OCI-LY1 (cell line): ENCODE measurements at regions not wholly inside any gene's neighbourhood (a gene's known extent, or its start where the extent isn't known, plus 50 kb on each side); places are given as distances from the start of the nearest gene placed in this dataset.

Experiments used
- H2AFZ ChIP-seq: fragments of 200-600 bp; sonication (generic), shearing (Covaris generic); 2 replicates; pipeline ENCODE4 v1.6.0; 2014; ENCODE audit warnings: antibody characterized with exemption, mild to moderate bottlenecking, low read length
- H3F3A ChIP-seq: fragments of 200-600 bp; sonication (generic), shearing (Covaris generic); 2 replicates; pipeline ENCODE4 v1.6.0; 2014; ENCODE audit warnings: mild to moderate bottlenecking, antibody characterized with exemption, low read length, moderate library complexity; ENCODE audit not compliant: insufficient read depth
- H3K27ac ChIP-seq: fragments of 200-600 bp; sonication (generic); 2 replicates; pipeline ENCODE4 v1.5.1; 2014; ENCODE audit warnings: low read length, mixed run types, mild to moderate bottlenecking, low read depth; ENCODE audit not compliant: poor library complexity, severe bottlenecking
- H3K27me3 ChIP-seq: fragments of 200-600 bp; sonication (generic); 2 replicates; pipeline ENCODE4 v1.6.0; 2014; ENCODE audit warnings: antibody characterized with exemption, mild to moderate bottlenecking, low read length, moderate library complexity; ENCODE audit not compliant: insufficient read depth
- H3K36me3 ChIP-seq: fragments of 200-600 bp; sonication (generic); 2 replicates; pipeline ENCODE4 v1.6.1; 2014; ENCODE audit warnings: mild to moderate bottlenecking, antibody characterized with exemption, low read length, moderate library complexity, mixed read lengths; ENCODE audit not compliant: insufficient read depth
- H3K4me1 ChIP-seq: fragments of 200-600 bp; sonication (generic); 2 replicates; pipeline ENCODE4 v1.5.1; 2014; ENCODE audit warnings: mild to moderate bottlenecking, low read length, moderate library complexity; ENCODE audit not compliant: insufficient read depth, severe bottlenecking
- H3K4me2 ChIP-seq: fragments of 200-600 bp; sonication (generic), shearing (Covaris generic); 2 replicates; pipeline ENCODE4 v1.6.1; 2014; ENCODE audit warnings: low read length
- H3K4me3 ChIP-seq: fragments of 200-600 bp; sonication (generic); 2 replicates; pipeline ENCODE4 v1.5.1; 2014; ENCODE audit warnings: low read length, low read depth, mild to moderate bottlenecking, mixed read lengths; ENCODE audit not compliant: poor library complexity, severe bottlenecking
- H3K79me2 ChIP-seq: fragments of 200-600 bp; shearing (Covaris generic); 2 replicates; pipeline ENCODE4 v1.6.1; 2016; ENCODE audit warnings: mixed run types, low read length, mixed read lengths; ENCODE audit not compliant: insufficient read depth
- H3K9ac ChIP-seq: fragments of 200-600 bp; sonication (generic), shearing (Covaris generic); 2 replicates; pipeline ENCODE4 v1.6.1; 2014; ENCODE audit warnings: mild to moderate bottlenecking, low read length, mixed read lengths
- H3K9me2 ChIP-seq: fragments of 200-600 bp; sonication (generic), shearing (Covaris generic); 2 replicates; pipeline ENCODE4 v1.6.1; 2014; ENCODE audit warnings: low read depth, mild to moderate bottlenecking, low read length, mixed read lengths
- H3K9me3 ChIP-seq: fragments of 200-600 bp; shearing (Covaris generic); 2 replicates; pipeline ENCODE4 v1.6.1; 2014; ENCODE audit warnings: low read length, mixed read lengths
- H4K20me1 ChIP-seq: fragments of 200-600 bp; sonication (generic), shearing (Covaris generic); 2 replicates; pipeline ENCODE4 v1.6.0; 2016; ENCODE audit warnings: mild to moderate bottlenecking, low read length; ENCODE audit not compliant: insufficient read depth
- EZH2 ChIP-seq: fragments of 200-600 bp; sonication (generic), shearing (Covaris generic); IDR thresholded peaks from 2 replicates; pipeline ENCODE4 v1.8.0; 2017; ENCODE audit warnings: borderline replicate concordance, mixed run types, mild to moderate bottlenecking, antibody characterized with exemption, low read length, moderate library complexity, mixed read lengths
- TF ChIP-seq, protein P1 (sequence below): fragments of 200-600 bp; sonication (generic), shearing (Covaris generic); IDR thresholded peaks from 2 replicates; pipeline ENCODE4 v1.5.1; 2017; ENCODE audit warnings: mild to moderate bottlenecking, antibody characterized with exemption, low read length, moderate library complexity, mixed read lengths

DNA sequence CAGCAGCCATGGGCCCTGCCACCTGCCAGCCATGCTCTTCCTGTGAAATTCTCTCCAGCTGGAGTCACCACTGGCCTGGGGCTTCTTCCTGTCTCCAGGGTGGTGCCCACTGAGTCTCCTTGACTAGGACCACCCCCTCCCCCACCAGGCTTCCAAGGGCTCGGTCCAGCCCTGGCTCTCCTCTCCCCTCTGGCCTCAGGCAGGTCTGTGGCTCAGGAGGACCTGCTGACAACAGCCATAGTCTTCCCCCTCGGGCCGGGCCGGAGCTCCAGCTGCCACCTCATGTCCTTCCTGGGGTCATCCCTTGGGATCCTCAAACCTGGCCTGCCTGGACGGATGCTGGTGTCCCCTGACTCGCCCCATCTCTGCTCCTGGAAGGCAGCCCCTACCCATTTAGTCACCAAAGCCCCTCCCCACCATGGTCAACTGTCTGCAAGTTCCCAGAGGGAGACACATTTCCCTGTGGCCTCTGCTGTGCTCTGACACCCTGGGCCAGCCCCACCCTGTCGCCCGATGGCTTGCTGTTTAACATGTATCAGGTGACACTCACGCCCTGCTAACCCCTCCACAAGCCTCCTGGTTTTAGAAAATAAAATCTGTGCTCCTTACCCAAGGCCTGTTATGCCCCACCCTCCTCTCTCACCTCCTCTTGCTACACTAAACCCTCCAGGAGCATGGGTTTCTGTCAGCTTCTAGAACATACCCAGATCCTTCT is 186.2 kb downstream of the RBFOX3 start:
- Histone ChIP-seq H3K9me3 (no peaks in the 10 kb centered on the region), H3K4me2 (no peak overlapping the region), H3K79me2 (no peaks in the 10 kb centered on the region), H3K36me3 (no peaks in the 10 kb centered on the region), H3K9me2 (no peaks in the 10 kb centered on the region), H3F3A (no peaks in the 10 kb centered on the region), H3K9ac (no peak overlapping the region), H3K27ac (no peak overlapping the region), H4K20me1 (no peaks in the 10 kb centered on the region), H3K27me3 (0 out of 2 replicates have a peak, but pooled peaks cover 3% of the 10 kb centered on the region), H3K4me1 (no peaks in the 10 kb centered on the region), H3K4me3 (no peak overlapping the region), H2AFZ (no peak overlapping the region)
- TF ChIP-seq, protein P1, sequence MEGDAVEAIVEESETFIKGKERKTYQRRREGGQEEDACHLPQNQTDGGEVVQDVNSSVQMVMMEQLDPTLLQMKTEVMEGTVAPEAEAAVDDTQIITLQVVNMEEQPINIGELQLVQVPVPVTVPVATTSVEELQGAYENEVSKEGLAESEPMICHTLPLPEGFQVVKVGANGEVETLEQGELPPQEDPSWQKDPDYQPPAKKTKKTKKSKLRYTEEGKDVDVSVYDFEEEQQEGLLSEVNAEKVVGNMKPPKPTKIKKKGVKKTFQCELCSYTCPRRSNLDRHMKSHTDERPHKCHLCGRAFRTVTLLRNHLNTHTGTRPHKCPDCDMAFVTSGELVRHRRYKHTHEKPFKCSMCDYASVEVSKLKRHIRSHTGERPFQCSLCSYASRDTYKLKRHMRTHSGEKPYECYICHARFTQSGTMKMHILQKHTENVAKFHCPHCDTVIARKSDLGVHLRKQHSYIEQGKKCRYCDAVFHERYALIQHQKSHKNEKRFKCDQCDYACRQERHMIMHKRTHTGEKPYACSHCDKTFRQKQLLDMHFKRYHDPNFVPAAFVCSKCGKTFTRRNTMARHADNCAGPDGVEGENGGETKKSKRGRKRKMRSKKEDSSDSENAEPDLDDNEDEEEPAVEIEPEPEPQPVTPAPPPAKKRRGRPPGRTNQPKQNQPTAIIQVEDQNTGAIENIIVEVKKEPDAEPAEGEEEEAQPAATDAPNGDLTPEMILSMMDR = no peak
- no peak for TF ChIP-seq EZH2

DNA sequence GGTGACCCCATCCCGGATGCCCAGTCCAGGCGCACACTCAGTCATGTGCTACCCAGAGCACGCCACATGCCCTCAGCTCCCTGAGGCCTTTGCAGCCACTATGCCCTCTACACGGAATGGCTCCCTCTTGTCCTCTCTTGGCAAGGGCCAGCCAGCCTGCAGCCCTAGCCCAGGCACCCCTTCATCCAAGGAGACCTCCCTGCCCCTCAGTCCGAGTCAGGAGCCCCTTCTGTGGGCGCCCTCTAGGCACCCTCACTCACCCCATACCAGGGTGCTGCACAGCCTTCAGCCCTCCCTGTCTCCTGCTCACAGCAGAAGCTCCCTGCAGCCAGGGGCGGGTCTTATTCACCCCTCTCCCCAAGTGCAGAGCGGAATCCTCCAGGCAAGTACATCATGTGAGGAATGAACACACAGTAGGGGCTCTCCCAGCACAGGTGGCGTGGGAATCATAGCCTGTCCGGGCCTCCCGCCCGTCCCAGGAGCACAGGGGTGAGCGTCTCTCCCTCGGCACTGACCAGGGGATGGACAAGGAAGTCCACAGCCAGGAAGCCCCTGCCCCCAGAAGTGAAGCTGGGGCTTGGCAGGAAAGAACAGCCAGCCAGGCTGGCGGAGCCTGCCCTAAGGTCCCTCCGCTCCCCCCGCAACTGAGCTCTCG is 186.9 kb downstream of the RBFOX3 start:
- no peak overlapping the region for H3K4me3 ChIP-seq
- H3K79me2 ChIP-seq = no peaks in the 10 kb centered on the region
- no peaks in the 10 kb centered on the region for H3K9me2 ChIP-seq
- H3F3A ChIP-seq = no peaks in the 10 kb centered on the region
- no peak overlapping the region for H3K9ac ChIP-seq
- 0 out of 2 replicates have a peak, but pooled peaks cover 3% of the 10 kb centered on the region for H3K27me3 ChIP-seq
- H3K4me2 ChIP-seq = no peak overlapping the region
- TF ChIP-seq, protein P1 = no peak
- no peak for TF ChIP-seq EZH2
- no peak overlapping the region for H2AFZ ChIP-seq
- no peak overlapping the region for H3K27ac ChIP-seq
- no peaks in the 10 kb centered on the region for H4K20me1 ChIP-seq
- H3K36me3 ChIP-seq = no peaks in the 10 kb centered on the region
- H3K9me3 ChIP-seq = no peaks in the 10 kb centered on the region
- no peaks in the 10 kb centered on the region for H3K4me1 ChIP-seq

DNA sequence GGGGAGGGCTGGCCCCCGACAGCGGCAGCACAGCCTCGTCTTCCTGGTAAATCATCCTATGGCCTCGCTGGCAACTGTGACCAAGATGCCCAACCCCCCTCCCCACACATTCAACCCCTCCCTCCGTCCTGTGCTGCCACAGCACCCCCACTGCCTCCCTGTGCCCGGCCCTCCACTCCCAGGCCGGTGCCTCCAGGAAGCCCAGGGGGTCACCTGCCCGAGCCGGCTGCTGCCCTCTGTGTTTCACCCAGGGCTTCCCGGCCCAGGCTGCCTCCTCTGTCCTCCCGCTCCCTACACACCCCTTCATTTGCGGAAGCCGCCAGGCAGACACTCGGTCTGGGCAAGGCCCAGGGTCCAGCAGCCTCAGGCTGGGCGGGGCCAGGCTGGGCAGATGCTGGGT is 188.6 kb downstream of the RBFOX3 start:
- no peaks in the 10 kb centered on the region for H3K79me2 ChIP-seq
- no peak for TF ChIP-seq EZH2
- TF ChIP-seq, protein P1 = no peak
- H3K27ac ChIP-seq = no peak overlapping the region
- no peak overlapping the region for H3K4me3 ChIP-seq
- H3K4me1 ChIP-seq = no peaks in the 10 kb centered on the region
- H3K9me2 ChIP-seq = no peaks in the 10 kb centered on the region
- H3K36me3 ChIP-seq = no peaks in the 10 kb centered on the region
- 0 out of 2 replicates have a peak, but pooled peaks cover 3% of the 10 kb centered on the region for H3K27me3 ChIP-seq
- no peak overlapping the region for H2AFZ ChIP-seq
- no peaks in the 10 kb centered on the region for H4K20me1 ChIP-seq
- H3F3A ChIP-seq = no peaks in the 10 kb centered on the region
- H3K4me2 ChIP-seq = no peak overlapping the region
- no peaks in the 10 kb centered on the region for H3K9me3 ChIP-seq
- no peak overlapping the region for H3K9ac ChIP-seq
